H1 (cell line): ENCODE measurements at regions not wholly inside any gene's neighbourhood (a gene's known extent, or its start where the extent isn't known, plus 50 kb on each side); places are given as distances from the start of the nearest gene placed in this dataset.

Experiments
- CTCF ChIA-PET: fragments of 300-600 bp; sonication (Branson Sonifier 250); formaldehyde crosslinking; loops from one replicate; lab custom pipeline; 2021; ENCODE audit not compliant: partially characterized antibody; lab: Charles Lee
- POLR2A ChIA-PET: fragments of 300-600 bp; sonication (Branson Sonifier 250); formaldehyde crosslinking; loops from one replicate; lab custom pipeline; 2021; ENCODE audit warnings: inconsistent platforms; ENCODE audit not compliant: partially characterized antibody; lab: Charles Lee
- DNase-seq, 2 experiments: peaks; one replicate each; pipeline versions ENCODE4 v3.0.0 to v3.0.0-alpha.2; 2010 to 2022; ENCODE audit warnings: low spot score in 2 of 2, low read depth in 1 of 2, mixed read lengths in 1 of 2
- FAIRE-seq: peaks from 2 replicates; lab custom pipeline; 2011; peaks lifted over from hg19 to GRCh38; lab: Jason Lieb, UNC
- H2AFZ ChIP-seq: 2 replicates; pipeline ENCODE4 v1.8.1; 2012; ENCODE audit warnings: low read length, inconsistent platforms
- H2AK5ac ChIP-seq: 2 replicates; pipeline ENCODE4 v1.6.1; 2013; ENCODE audit warnings: low read depth, low read length
- H2BK120ac ChIP-seq: replicated peaks from 2 replicates; pipeline ENCODE3; 2013; ENCODE audit warnings: low read depth, low read length, inconsistent platforms
- H2BK12ac ChIP-seq: 2 replicates; pipeline ENCODE4 v1.6.1; 2013; ENCODE audit warnings: low read depth, low read length
- H2BK15ac ChIP-seq: 2 replicates; pipeline ENCODE4 v1.6.1; 2013; ENCODE audit warnings: low read length
- H2BK20ac ChIP-seq: 2 replicates; pipeline ENCODE4 v1.6.1; 2013; ENCODE audit warnings: low read length
- H2BK5ac ChIP-seq: 2 replicates; pipeline ENCODE4 v1.6.1; 2013; ENCODE audit warnings: low read depth, low read length
- H3K14ac ChIP-seq: 2 replicates; pipeline ENCODE4 v1.6.1; 2013; ENCODE audit warnings: inconsistent platforms; ENCODE audit not compliant: insufficient read length
- H3K18ac ChIP-seq: 2 replicates; pipeline ENCODE4 v1.6.1; 2013; ENCODE audit warnings: low read length; ENCODE audit errors: extremely low read depth
- H3K23ac ChIP-seq: 2 replicates; pipeline ENCODE4 v1.6.1; 2013; ENCODE audit warnings: inconsistent platforms; ENCODE audit not compliant: insufficient read length
- H3K23me2 ChIP-seq: 2 replicates; pipeline ENCODE4 v1.6.1; 2013; ENCODE audit warnings: low read depth, low read length
- H3K27ac ChIP-seq: 2 replicates; pipeline ENCODE4 v1.6.1; 2011; ENCODE audit warnings: low read depth, low read length, inconsistent platforms
- H3K27me3 ChIP-seq, 4 experiments: replicated peaks in 1 of 4; 1 replicate in 1 of 4; 2 replicates in 3 of 4; pipeline versions ENCODE4 v1.6.1 to v1.8.1; 2011 to 2013; ENCODE audit warnings: low read length in 3 of 4, mild to moderate bottlenecking in 3 of 4, inconsistent platforms in 2 of 4, mixed read lengths in 2 of 4, moderate library complexity in 1 of 4; ENCODE audit not compliant: control insufficient read depth in 3 of 4, insufficient read depth in 3 of 4; ENCODE audit errors: extremely low read depth in 1 of 4
- H3K36me3 ChIP-seq, 4 experiments: 2 replicates each; pipeline versions ENCODE4 v1.6.1 to v1.8.1; 2011 to 2013; ENCODE audit warnings: mild to moderate bottlenecking in 4 of 4, low read length in 3 of 4, moderate library complexity in 2 of 4, control low read depth in 1 of 4, inconsistent platforms in 1 of 4; ENCODE audit not compliant: insufficient read depth in 4 of 4, control insufficient read depth in 2 of 4
- H3K4ac ChIP-seq: replicated peaks from 2 replicates; pipeline ENCODE3; 2013; ENCODE audit warnings: low read length, low read depth, mixed read lengths, inconsistent platforms; ENCODE audit not compliant: insufficient read length
- H3K4me1 ChIP-seq, 4 experiments: replicated peaks in 1 of 4; 1 replicate in 1 of 4; 2 replicates in 3 of 4; pipeline versions ENCODE4 v1.6.1 to v1.8.1; 2011 to 2013; ENCODE audit warnings: low read length in 3 of 4, inconsistent platforms in 2 of 4, mixed read lengths in 1 of 4; ENCODE audit not compliant: insufficient read depth in 4 of 4, control insufficient read depth in 3 of 4
- H3K4me2 ChIP-seq, 2 experiments: 2 replicates each; pipeline versions ENCODE4 v1.6.1 to v1.8.1; 2011 to 2013; ENCODE audit warnings: low read depth in 2 of 2, low read length in 2 of 2, control low read depth in 1 of 2, inconsistent platforms in 1 of 2, mild to moderate bottlenecking in 1 of 2; ENCODE audit not compliant: insufficient read depth in 1 of 2
- H3K4me3 ChIP-seq, 4 experiments: fragments of 200-600, 300-600 bp in 1 of 4; sonication (generic), shearing (Covaris generic), sonication (Bioruptor Twin) in 1 of 4; 2 replicates each; pipeline versions ENCODE4 v1.5.1 to v1.8.1; 2011 to 2016; ENCODE audit warnings: low read length in 4 of 4, low read depth in 3 of 4, control low read depth in 2 of 4, inconsistent platforms in 2 of 4, mild to moderate bottlenecking in 2 of 4, mixed read lengths in 1 of 4, moderate library complexity in 1 of 4; ENCODE audit not compliant: insufficient read depth in 2 of 4; ENCODE audit errors: extremely low read depth in 1 of 4
- H3K56ac ChIP-seq: replicated peaks from 2 replicates; pipeline ENCODE3; 2013; ENCODE audit warnings: low read depth, mild to moderate bottlenecking, mixed read lengths, low read length, inconsistent platforms; ENCODE audit not compliant: insufficient read length
- H3K79me1 ChIP-seq: 2 replicates; pipeline ENCODE4 v1.6.1; 2013; ENCODE audit warnings: low read depth, low read length, control low read depth
- H3K79me2 ChIP-seq, 2 experiments: 2 replicates each; pipeline versions ENCODE4 v1.6.1 to v1.8.1; 2012 to 2013; ENCODE audit warnings: low read length in 2 of 2, mild to moderate bottlenecking in 2 of 2, inconsistent platforms in 1 of 2; ENCODE audit not compliant: insufficient read depth in 2 of 2, control insufficient read depth in 1 of 2
- H3K9ac ChIP-seq, 4 experiments: replicated peaks in 1 of 4; 1 replicate in 1 of 4; 2 replicates in 3 of 4; pipeline versions ENCODE4 v1.6.1 to v1.8.1; 2011 to 2013; ENCODE audit warnings: low read depth in 3 of 4, low read length in 3 of 4, control low read depth in 2 of 4, mild to moderate bottlenecking in 2 of 4, moderate library complexity in 2 of 4, inconsistent platforms in 1 of 4; ENCODE audit errors: extremely low read depth in 1 of 4
- H3K9me3 ChIP-seq, 2 experiments: 2 replicates each; pipeline versions ENCODE4 v1.6.1 to v1.8.1; 2012 to 2013; ENCODE audit warnings: mild to moderate bottlenecking in 2 of 2, moderate library complexity in 2 of 2, control low read depth in 1 of 2, inconsistent platforms in 1 of 2, low read depth in 1 of 2, low read length in 1 of 2, mixed read lengths in 1 of 2; ENCODE audit not compliant: insufficient read depth in 2 of 2
- H4K20me1 ChIP-seq, 2 experiments: replicated peaks in 1 of 2; 2 replicates each; pipeline versions ENCODE3 to v1.8.1; 2011 to 2013; ENCODE audit warnings: inconsistent platforms in 2 of 2, low read length in 2 of 2, mild to moderate bottlenecking in 1 of 2; ENCODE audit not compliant: insufficient read depth in 2 of 2, control insufficient read depth in 1 of 2
- H4K5ac ChIP-seq: 2 replicates; pipeline ENCODE4 v1.6.1; 2013; ENCODE audit warnings: low read length, low read depth, mixed read lengths, inconsistent platforms; ENCODE audit not compliant: insufficient read length
- H4K8ac ChIP-seq: 2 replicates; pipeline ENCODE4 v1.8.0; 2013; ENCODE audit warnings: mild to moderate bottlenecking, moderate library complexity, low read length, inconsistent platforms; ENCODE audit not compliant: insufficient read depth; ENCODE audit errors: extremely low read depth
- H4K91ac ChIP-seq: replicated peaks from 2 replicates; pipeline ENCODE3; 2013; ENCODE audit warnings: low read length, mixed read lengths, inconsistent platforms; ENCODE audit not compliant: insufficient read length
- JUND ChIP-seq: IDR thresholded peaks from 2 replicates; pipeline ENCODE4 v1.6.1; 2011; ENCODE audit warnings: mild to moderate bottlenecking, improper control_type of control experiment, low read length
- KDM1A ChIP-seq: fragments of 200-600, 300-600 bp; sonication (generic); IDR thresholded peaks from 2 replicates; pipeline ENCODE4 v1.7.1; 2016; ENCODE audit warnings: mild to moderate bottlenecking, low read length, borderline replicate concordance
- WGBS, 2 experiments: shearing (Covaris generic) in 1 of 2; methylation state at CpG; one replicate each; pipeline versions ENCODE4 v1.1.6 to v1.1.7; 2013 to 2015; ENCODE audit warnings: low lambda C conversion rate in 2 of 2, mixed read lengths in 2 of 2, inconsistent platforms in 1 of 2, low coverage in 1 of 2, missing lambda C conversion rate in 1 of 2; ENCODE audit not compliant: insufficient replicate concordance in 2 of 2, insufficient coverage in 1 of 2, insufficient read length in 1 of 2; ENCODE audit errors: extremely low coverage in 1 of 2, missing lambda C conversion rate in 1 of 2; 5-methylcytosine and 5-hydroxymethylcytosine counted together

DNA sequence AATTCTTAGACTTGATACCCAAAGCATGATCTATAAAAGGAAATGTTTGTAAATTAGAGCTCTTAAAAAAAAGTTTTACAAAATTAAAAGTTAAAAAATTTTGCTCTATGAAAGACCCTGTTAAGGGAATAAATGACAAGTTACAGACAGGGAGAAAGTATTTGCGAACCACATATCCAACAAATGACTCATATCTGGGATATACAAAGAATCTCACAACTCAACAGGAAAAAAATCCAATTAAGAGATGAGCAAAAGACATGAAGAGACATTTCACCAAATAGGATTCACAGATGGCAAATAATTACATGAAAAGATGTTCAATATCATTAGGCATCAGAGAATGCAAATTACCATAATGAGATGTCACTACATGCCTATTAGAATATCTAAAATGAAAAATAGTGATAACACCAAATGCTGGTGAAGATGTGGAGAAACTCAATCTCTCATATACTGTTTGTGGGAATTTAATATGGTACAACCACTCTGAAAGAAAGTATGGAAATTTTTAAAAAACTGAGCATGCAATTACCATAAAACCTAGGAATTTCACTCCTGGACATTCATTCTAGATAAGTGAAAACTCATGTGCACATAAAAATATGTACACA lies 100.8 kb upstream of the EOLA2 start:
- Histone ChIP-seq H2BK15ac (no peak overlapping the region), H2BK5ac (no peak overlapping the region), H2AK5ac (no peak overlapping the region), H4K8ac (no peak overlapping the region), H3K56ac (no peak overlapping the region), H3K14ac (no peak overlapping the region), H3K36me3 (no peaks in the 10 kb centered on the region), H4K5ac (no peak overlapping the region), H3K9ac (no peak overlapping the region), H3K27ac (no peak overlapping the region), H4K20me1 (no peaks in the 10 kb centered on the region), H3K23ac (no peak overlapping the region), H3K4me2 (no peak overlapping the region), H3K4me3 (no peak overlapping the region), H3K23me2 (no peaks in the 10 kb centered on the region), H4K91ac (no peak overlapping the region), H3K9me3 (no peaks in the 10 kb centered on the region), H2BK12ac (no peak overlapping the region), H3K4ac (no peak overlapping the region), H3K4me1 (no peaks in the 10 kb centered on the region), H2BK120ac (no peak overlapping the region), H2AFZ (no peak overlapping the region), H3K27me3 (no peaks in the 10 kb centered on the region), H3K18ac (no peak overlapping the region), H2BK20ac (no peak overlapping the region), H3K79me1 (no peaks in the 10 kb centered on the region), H3K79me2 (no peaks in the 10 kb centered on the region)
- ChIA-PET CTCF (no interaction called here), POLR2A (no interaction called here)
- no peak for DNase-seq
- WGBS, 2 experiments: 78% methylated on average over 1 of the region's 1 CpG; no CpG with 5 or more reads in 1 of the 2 experiments
- no peak for FAIRE-seq
- TF ChIP-seq KDM1A: no peak
- no peak for TF ChIP-seq JUND
